Stimulated activated CD4-positive, alpha-beta T cell treated with anti-CD3 and anti-CD28 coated beads, Interleukin-1b, Interleukin-23, amount 100 ng/mL, for 1 hour (primary cell): ENCODE measurements at regions not wholly inside any gene's neighbourhood (a gene's known extent, or its start where the extent isn't known, plus 50 kb on each side); places are given as distances from the start of the nearest gene placed in this dataset.
"Not testable (repeated sequence)": the region's sequence is repeated elsewhere in the genome, so short reads cannot be mapped to it uniquely, and the experiment has no call there.

Experiments
- DNase-seq, 2 donors: peaks; one replicate each; pipeline ENCODE4 v3.0.0-alpha.2; 2020; ENCODE audit warnings: low read depth in 2 of 2

- no peak for DNase-seq
These were observed 218.5 kb downstream of the RPS29 start for GRCh38 chr14:49367696-49368095.

DNA sequence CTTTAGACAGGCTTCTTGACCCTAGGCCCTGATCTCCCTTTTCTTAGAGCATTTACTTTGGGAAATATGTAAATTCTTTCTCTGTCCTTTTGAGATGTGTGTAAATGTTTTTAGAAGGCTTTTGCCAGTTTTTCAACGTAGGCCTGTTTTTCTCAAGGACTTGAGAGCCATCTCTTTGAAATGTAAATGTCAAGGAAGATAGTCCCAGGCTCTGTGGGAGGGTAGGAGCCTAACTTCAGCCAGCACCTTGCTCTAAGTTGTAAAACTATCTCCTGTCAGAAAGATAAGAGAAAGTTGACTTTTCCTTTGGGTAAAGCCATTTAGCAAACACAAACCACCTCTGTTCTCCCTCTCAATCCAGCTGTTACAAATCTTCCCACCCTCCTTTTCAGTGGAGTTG lies 219.8 kb downstream of the RPS29 start:
- no peak for DNase-seq

GRCh38 chr14:49364752-49365117 lies 221.4 kb downstream of the RPS29 start:
- DNase-seq = no peak

GRCh38 chr14:49363821-49364751 lies 222.1 kb downstream of the RPS29 start:
- no peak for DNase-seq

DNA sequence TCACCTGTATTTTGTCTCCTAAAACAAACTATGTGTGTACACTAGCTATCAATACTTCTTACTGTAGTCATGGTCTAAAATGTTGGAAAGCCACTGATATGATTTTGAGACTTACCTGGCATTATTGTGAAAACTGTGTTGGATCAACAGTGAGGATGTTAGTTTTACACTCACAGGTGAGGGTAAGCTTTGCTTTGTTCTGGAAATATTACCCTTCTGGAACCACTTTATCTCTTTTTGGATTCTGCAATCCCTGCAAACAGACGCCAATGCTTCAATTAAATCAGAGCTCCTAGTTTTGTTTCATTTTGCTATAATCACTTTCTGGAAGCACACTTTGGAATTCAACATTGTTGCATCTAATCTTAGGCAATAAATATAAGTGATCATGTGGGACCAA lies 223.3 kb downstream of the RPS29 start:
- no peak for DNase-seq

DNA sequence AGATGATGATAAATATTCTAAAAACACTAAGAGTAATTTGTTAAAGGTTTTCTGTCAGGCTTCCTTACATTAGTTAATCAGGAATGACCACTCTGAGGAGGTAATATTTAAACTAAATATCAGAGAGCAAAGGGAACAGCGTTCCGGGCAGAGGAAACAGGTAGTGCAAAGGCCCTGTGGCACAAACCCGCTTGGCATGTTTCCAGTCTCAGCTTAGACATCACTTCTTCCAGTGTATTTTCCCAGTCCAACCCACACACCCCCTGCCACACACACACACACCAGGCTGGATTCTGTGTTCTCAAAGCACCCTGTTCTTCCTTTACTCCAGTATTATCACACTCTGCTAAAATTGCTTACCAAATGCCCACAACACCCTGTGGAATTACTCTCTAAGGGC lies 247.1 kb downstream of the RPS29 start:
- no peak for DNase-seq

- no peak for DNase-seq
These were observed 266.4 kb downstream of the RPS29 start for GRCh38 chr14:49319810-49320209.

DNA sequence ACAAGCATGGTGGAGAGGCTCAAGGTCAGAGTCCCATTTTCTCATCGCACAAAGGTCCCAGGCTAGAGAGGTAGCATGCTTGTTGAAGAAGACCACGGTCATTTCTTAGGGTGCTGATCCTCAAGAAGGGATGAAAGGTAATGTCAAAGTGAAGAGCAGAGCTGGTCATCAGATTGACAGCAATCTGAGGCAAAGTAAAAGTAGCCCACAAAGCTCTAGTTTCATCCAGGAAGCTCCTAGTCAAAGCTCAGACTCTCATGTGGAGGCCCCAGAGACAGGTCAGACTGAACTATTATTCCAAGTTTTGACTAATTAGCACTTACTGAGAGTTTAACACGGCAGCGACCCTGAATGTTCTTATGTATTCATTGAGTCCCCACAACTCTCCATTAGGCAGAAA lies 270.6 kb downstream of the RPS29 start:
- no peak for DNase-seq

DNA sequence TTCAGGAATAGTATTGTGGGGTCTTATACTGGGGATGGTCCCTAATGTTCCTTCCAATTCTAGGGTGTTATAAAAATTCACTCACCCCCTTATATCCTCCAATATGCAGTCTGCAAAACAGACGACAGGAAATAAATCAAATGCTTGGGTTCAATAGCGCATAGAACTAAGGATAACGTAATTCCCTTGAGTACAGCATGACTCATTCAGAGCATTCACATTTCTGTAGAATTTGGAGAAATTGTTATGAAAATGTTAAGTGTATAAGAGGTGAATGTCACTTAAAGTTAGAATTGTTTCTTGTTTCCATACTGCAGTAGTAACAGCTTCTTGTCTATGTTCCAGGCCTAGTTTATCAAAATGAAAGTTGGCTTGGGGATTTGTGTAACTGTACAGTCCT lies 271.4 kb downstream of the RPS29 start:
- no peak for DNase-seq

DNA sequence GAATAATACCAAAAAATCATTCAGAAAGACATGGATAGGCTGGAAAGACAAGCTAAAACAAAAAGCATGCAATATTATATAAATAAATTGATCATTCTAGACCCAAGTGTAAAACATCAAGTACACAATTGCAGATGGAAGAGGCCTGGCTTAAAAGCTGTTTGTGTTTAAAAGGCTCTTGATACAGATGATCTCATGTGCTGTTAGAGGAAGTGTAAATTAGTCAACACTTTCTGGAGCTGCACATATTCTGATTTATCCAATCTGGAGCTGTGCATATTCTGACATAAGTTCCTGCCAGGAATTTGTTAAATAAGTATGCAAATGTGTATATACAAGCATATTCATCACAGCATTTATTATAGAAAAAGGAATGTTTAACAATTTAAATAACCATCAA lies 273.1 kb downstream of the RPS29 start:
- no peak for DNase-seq

DNA sequence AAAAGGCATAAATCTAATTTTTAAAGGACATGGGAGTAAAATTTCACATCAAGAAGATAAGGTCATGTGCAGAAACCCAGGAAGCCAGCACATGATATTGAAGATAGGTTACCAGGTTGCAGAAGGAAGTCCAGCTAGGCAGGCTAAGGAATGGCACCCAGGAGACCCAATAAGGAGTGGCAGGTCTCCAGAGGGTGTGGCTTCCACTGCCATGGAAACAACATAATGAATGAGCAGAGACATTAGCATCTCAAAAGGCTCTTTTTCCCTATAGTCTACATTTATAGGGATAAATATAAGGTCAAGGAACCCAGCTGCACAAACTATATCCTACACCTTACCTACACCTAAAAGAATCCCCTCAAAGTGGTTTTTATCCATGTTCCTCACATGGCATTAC lies 275.9 kb downstream of the RPS29 start:
- DNase-seq = no peak

- DNase-seq = no peak
These were observed 279.9 kb downstream of the RPS29 start for GRCh38 chr14:49306152-49306751.

- DNase-seq = no peak
These were observed 282.1 kb downstream of the RPS29 start for GRCh38 chr14:49303946-49304516.

GRCh38 chr14:49297102-49297501 lies 289.1 kb downstream of the RPS29 start:
- DNase-seq = no peak

DNA sequence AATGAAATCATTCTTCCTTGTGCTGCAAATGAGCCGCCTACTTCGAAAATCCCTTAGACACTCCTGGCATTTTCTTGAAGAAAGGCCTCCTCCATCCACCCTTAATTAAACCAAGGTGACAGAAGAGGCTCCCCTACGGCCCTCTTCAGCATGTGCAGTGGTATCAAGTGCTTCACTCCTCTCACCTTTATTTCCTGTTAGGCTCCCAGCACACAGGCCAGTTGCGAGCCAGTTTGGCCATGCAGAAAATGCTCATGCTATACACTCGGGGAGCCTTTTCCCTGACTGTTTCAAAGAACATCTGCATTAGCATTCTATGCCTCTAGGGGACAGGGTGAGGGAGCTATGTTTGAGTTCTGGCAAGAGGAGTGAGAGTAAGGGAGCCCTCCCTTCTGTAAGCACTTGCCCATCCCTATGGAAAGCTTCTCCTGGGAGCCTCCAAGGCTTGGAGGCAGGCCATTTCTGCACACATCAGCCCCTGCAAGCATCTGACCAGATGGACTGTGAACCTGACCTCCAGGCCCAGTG lies 291.5 kb downstream of the RPS29 start:
- DNase-seq = no peak

GRCh38 chr14:49287004-49287403 lies 299.2 kb downstream of the RPS29 start:
- DNase-seq = no peak

- DNase-seq = no peak
These were observed 299.8 kb downstream of the RPS29 start for GRCh38 chr14:49286257-49286983.

DNA sequence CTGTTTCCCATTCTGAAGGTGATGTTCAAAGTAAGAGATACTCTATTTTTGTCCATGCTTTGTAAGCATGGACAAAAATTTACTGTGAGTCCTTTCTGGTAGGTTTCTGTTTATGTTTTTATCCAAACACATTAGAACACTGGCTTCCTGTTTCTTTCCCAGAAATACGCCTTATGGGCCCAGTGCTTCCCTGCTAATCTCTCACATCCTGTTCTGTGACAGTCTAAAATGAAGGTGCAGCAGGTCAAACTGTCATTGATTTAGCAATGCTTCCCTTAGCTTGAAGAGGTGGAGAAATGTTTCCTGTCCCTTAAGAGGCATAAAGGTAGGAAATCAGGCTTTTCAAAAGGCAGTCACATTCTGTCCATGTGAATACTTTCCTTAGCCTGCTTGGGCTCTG lies 305.6 kb downstream of the RPS29 start:
- DNase-seq = no peak

DNA sequence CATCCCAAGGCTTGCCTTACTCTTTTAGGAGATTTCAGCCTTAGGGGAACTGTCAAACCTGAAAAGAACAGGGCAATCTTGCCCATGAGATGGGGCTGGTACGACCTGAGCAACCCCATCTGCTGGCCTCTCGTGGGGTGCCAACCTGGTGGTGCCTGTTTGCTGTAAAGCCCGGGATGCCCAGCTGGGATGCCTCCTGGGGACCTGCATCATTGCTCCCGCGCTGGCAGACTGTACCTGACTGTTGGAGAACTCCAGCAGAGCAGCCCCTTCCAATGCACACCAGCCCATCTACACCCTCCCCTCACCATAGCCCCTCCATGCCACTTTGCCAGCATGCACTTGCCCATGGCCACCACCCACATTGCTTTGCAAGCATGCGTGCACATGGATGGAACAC lies 335.7 kb downstream of the RPS29 start:
- no peak for DNase-seq

DNA sequence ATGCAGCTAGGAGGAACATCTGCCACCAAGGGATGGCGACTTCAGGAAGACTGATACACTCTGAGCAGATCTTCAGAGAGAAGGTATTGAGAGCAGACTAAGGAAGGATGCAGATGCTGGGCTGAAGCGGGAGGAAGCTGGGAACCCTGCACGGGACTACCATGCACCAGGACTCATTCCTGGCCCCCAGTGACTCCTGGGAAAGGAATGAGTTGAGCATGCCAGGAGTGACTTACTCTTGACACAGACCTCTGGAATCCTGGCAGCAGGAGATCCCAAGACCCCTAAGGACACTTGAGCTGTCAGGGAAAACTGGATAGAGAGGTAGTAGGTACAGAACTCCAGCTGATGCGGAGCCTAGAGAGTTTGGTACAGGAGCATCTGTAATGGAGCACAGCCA lies 336.1 kb downstream of the RPS29 start:
- DNase-seq = no peak

DNA sequence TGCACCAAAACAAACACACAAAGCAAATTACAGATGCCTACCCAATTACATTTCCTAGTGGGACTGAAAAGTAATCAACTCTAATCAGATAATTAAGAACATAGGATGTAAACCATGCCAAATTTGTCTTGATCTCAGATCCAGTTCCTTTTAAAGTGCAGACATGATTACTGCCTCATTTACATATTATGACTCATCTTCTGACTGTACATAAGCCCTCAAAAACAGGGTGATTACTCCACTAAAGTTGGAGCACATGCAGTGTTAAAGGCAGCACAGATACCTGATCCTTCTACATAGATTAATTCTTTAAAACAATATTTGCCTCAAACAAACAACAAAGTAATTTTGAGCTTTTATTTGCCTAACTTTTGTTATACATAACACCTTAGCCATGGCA lies 337.2 kb downstream of the RPS29 start:
- DNase-seq = no peak

DNA sequence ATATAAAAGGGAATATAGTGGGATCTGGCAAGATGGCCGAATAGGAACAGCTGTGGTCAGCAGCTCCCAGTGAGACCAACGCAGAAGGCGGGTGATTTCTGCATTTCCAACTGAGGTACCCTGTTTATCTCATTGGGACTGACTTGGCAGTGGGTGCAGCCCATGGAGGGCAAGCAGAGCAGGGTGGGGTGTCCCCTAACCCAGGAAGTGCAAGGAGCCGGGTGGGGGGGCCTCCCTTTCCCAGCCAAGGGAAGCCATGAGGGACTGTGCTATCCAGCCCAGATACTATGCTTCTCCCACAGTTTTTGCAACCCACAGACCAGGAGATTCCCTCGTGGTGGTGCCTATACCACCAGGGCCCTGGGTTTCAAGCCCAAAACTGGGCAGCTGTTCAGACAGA lies 342.4 kb downstream of the RPS29 start:
- not testable (repeated sequence) for DNase-seq
